HG03575 (cell line): ENCODE measurements at regions not wholly inside any gene's neighbourhood (a gene's known extent, or its start where the extent isn't known, plus 50 kb on each side); places are given as distances from the start of the nearest gene placed in this dataset.

ENCODE experiments used
- ATAC-seq: cut with Tn5 transposase; IDR thresholded peaks from one replicate; pipeline ENCODE4 v1.9.1; 2021; ENCODE audit not compliant: unreplicated experiment, insufficient number of reproducible peaks, low FRiP score; ENCODE audit errors: extremely low read depth

DNA sequence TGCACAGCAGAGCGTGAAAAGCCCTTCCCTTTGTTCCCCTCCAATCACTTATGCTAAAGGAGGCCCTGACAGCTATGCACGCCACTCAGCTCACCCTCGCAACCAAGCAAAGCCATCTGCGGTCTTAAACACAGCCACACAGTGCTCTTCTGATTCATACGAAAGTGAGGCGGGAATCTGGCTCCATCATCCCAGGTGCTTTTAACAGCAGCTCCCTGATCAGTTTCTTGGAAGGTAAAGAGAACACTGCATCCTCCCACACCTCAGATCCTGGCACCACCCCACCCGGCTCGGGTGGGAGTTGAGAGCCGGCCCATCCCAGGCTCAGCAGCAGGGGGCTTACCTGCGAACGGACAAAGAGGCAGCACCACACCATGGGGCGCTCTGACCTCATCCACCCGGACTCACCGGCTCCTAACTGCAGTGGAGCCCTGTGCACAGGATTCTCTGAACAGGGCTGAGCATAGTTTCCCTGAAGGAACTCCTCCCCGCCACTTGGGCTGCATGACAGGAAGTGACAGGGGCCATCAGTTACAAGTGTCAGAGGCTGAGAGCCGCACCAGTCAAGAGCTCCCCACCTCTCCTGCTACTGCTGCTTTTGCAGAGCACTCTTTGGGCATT lies 114.3 kb upstream of the ARHGEF3 start:
- no peak for ATAC-seq

- no peak for ATAC-seq
Observed at GRCh38 chr3:56914646-56915045, 112.9 kb upstream of the ARHGEF3 start.

DNA sequence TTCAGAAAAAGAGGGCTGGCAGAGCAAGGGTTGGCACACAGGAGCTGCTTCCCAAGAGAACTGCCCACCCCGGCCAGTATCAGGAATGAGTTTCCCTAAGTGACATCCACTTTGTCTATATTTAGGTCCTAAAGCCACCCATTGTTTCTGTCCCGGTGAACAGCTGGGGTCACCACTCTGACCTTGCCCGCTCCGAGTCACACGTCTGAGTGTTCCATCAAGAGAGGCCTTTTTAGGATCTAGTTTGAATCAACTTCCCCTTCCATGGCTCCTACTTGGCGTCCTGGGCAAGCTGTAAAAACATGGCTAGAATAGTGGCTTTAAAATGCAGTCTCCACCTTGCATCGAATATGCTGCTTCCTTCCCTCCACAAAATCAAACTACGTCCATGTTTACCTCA lies 109.6 kb upstream of the ARHGEF3 start:
- ATAC-seq = no peak

DNA sequence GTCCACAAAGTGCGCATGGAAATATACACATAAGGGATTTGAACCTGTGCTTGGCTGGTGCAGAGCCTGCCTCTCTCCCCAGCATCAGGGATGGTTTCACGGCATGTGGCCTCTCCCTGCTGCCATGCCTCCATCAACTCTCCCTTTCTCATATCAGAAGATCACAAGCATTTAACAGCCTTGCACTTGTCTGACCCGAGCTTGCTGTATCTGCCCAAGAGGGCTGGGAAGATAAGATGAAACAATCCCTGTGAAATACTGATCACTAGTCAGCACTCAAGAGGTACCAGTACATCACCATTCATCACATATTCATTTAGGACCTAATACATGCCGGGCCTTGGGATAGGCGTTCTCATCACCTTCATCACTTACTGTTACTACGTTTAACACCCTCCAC lies 107.6 kb upstream of the ARHGEF3 start:
- no peak for ATAC-seq

- ATAC-seq = no peak
Observed at GRCh38 chr3:56908004-56908403, 106.3 kb upstream of the ARHGEF3 start.

GRCh38 chr3:56904552-56905215 lies 102.9 kb upstream of the ARHGEF3 start:
- no peak for ATAC-seq

- no peak for ATAC-seq
Observed at GRCh38 chr3:56903231-56903782, 101.6 kb upstream of the ARHGEF3 start.

- ATAC-seq = no peak
Observed at GRCh38 chr3:56902468-56903160, 100.9 kb upstream of the ARHGEF3 start.

GRCh38 chr3:56900801-56901200 lies 99.1 kb upstream of the ARHGEF3 start:
- ATAC-seq = no peak

DNA sequence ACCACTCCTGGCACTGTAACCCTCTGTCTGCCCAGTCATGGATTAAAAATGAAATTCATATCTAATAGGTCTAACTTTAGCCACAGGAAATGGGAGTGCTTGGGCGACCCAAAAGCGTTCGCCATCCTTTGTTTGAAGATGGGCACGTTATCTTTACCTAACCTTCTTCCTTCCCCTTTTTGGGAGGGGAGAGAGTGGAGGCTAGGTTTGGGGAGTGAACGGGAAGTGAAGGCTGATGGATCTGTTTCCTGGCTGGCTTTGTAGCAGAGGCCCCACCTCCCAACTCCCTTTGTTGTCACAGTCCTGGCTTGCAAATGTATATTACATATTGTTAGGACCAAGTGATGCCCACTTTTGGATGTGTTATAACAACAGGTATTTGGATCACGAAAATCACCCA lies 98.1 kb upstream of the ARHGEF3 start:
- no peak for ATAC-seq

DNA sequence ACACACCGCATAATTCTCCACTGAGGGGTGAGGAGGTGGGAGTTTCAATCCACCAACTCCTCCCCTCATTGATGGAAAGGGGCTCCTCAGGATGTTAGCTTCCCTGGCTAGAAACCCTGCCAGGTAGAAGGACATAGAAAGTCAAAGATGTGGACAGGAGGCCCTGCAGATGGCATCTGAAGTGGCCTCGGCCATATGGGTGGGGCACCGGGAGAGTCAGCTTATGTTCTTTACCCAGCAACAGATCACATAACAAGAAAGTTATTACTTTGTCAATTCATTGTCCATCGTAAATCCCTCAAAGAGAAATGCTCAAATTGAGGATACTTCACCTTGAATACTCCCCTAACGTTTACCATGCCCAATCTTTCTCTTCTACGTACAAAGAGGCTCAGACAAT lies 97.3 kb upstream of the ARHGEF3 start:
- no peak for ATAC-seq

- no peak for ATAC-seq
Observed at GRCh38 chr3:56896357-56896756, 94.6 kb upstream of the ARHGEF3 start.

DNA sequence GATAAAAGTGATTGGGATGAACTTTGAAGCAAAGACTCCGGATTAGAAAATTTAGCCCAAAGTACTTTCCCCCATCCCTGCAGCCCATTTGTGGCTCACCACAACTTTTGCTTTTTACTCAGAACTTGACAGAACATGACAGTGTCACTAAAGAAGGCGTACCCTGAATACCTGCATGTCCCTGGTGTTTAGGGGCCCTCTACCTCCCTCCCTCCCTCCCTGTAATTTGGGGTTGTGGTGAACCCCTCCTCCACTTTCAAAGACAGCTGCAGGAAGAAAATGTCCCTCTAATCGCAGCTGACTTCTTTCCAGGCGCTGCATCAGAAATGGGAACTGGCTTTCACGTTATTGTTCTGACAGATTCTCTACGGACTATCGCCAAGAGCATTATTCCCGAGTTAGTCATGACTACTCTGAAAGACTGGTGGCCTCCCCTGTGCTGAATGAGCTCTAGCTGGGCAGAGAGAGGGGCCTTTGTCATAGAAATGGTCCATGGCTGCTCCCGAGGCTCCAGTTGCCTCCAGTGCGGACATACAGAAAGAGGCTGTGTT lies 93.2 kb upstream of the ARHGEF3 start:
- no peak for ATAC-seq

DNA sequence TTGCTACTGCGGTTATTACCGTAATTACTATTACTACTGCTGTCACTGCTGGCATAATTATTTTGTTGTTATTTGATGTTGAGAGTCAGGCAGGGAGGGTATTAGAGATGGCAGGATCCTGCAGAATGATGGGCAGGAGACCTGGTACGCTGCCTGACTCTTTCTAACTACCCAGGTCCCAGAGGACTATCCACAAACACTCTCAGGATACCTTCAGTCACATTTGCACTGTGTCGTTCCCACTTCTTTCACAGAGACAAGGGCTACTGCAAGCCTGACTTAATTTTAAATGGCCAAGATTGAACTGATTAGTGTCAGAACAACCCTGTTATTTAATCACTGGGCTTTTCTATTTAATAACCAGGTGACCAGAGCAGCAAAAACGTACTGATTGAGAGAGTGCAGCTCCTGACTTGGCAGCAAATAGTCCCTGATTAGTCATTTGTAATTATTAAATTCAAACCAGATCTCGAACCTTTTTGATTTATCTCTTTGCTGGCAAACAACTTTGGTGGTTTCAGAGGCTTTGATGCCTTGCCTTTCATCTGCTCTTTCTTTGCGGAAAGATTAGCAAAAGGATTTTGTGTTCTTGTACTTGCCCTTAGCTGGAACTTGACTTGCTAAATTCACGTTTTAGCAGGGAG lies 88.8 kb upstream of the ARHGEF3 start:
- no peak for ATAC-seq

GRCh38 chr3:56889131-56889530 lies 87.4 kb upstream of the ARHGEF3 start:
- ATAC-seq = no peak

- ATAC-seq = no peak
Observed at GRCh38 chr3:56887402-56888025, 85.8 kb upstream of the ARHGEF3 start.

- ATAC-seq = no peak
Observed at GRCh38 chr3:56886314-56886713, 84.6 kb upstream of the ARHGEF3 start.

- no peak for ATAC-seq
Observed at GRCh38 chr3:56885879-56886278, 84.1 kb upstream of the ARHGEF3 start.

DNA sequence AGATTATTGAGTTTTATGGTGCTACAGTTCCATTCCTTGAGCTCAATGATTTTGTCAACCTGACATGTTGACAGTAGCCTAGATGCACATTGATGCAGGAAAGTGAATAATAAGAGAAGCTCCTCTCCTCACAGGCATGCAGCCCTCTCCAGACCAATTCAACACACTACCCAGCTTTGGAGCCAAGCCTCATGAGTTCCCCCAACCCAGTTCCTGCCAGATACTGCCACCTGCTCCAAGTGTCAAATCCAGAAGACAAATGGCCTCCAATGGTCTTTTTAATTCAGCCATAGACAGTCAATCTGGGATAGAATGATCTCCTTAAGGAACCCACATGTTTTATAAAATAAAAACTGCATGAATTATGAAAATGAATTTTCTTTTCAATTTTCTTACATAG lies 83.7 kb upstream of the ARHGEF3 start:
- no peak for ATAC-seq
